GM12878 (cell line): ENCODE measurements at regions not wholly inside any gene's neighbourhood (a gene's known extent, or its start where the extent isn't known, plus 50 kb on each side); places are given as distances from the start of the nearest gene placed in this dataset.

ENCODE experiments used
- ATAC-seq: fragments of 200-7000 bp; cut with Tn5 transposase; 3 replicates; pipeline ENCODE4 v1.9.1; 2020; ENCODE audit warnings: mild to moderate bottlenecking, moderate library complexity
- BruUV-seq: library from RNA; stranded (reverse); fragments of 400-500 nt; replicated peaks from 2 replicates; lab custom pipeline; 2021; lab: Mats Ljungman, UMichigan
- CTCF ChIA-PET: fragments of 300-600 bp; sonication (Branson Sonifier 250); formaldehyde crosslinking; extraction: SDS; loops from one replicate; lab custom pipeline; 2021; ENCODE audit warnings: inconsistent platforms; lab: Yijun Ruan, JAX
- POLR2A ChIA-PET: fragments of 350-600 bp; formaldehyde crosslinking; extraction: SDS; loops from one replicate; lab custom pipeline; 2021; ENCODE audit warnings: inconsistent platforms; lab: Charles Lee
- RAD21 ChIA-PET: fragments of 300-600 bp; sonication (Branson Sonifier 250); formaldehyde crosslinking; loops from one replicate; lab custom pipeline; 2023; ENCODE audit warnings: antibody characterized with exemption; ENCODE audit not compliant: unreplicated experiment; lab: Charles Lee
- SMC1A ChIA-PET: fragments of 300-600 bp; sonication (Branson Sonifier 250); formaldehyde crosslinking; loops from one replicate; lab custom pipeline; 2023; ENCODE audit not compliant: unreplicated experiment, uncharacterized antibody; lab: Charles Lee
- DNase-seq: peaks from one replicate; pipeline ENCODE4 v3.0.0-alpha.2; 2011; ENCODE audit warnings: low read depth, low spot score
- FAIRE-seq: peaks from 3 replicates; lab custom pipeline; 2011; peaks lifted over from hg19 to GRCh38; lab: Jason Lieb, UNC
- H2AFZ ChIP-seq: 2 replicates; pipeline ENCODE4 v1.6.0; 2011; ENCODE audit warnings: low read depth, low read length, control low read depth; ENCODE audit not compliant: control insufficient read depth
- H3K27ac ChIP-seq: 2 replicates; pipeline ENCODE4 v1.5.1; 2011; ENCODE audit warnings: control low read depth; ENCODE audit not compliant: control insufficient read depth, insufficient read depth
- H3K27me3 ChIP-seq, 2 experiments: replicated peaks in 1 of 2; 2 replicates each; pipeline versions ENCODE4 v1.6.0 to v1.6.1; 2011; ENCODE audit warnings: low read length in 1 of 2; ENCODE audit not compliant: control insufficient read depth in 2 of 2, insufficient read depth in 2 of 2
- H3K36me3 ChIP-seq, 2 experiments: 2 replicates each; pipeline ENCODE4 v1.5.1; 2011; ENCODE audit warnings: low read length in 1 of 2; ENCODE audit not compliant: control insufficient read depth in 2 of 2, insufficient read depth in 2 of 2
- H3K4me1 ChIP-seq: 2 replicates; pipeline ENCODE4 v1.6.1; 2011; ENCODE audit warnings: mild to moderate bottlenecking, low read length, moderate library complexity, mixed read lengths; ENCODE audit not compliant: control insufficient read depth, insufficient read depth
- H3K4me2 ChIP-seq: 2 replicates; pipeline ENCODE4 v1.6.0; 2011; ENCODE audit warnings: control low read depth; ENCODE audit not compliant: control insufficient read depth, insufficient read depth
- H3K4me3 ChIP-seq: fragments of 200-600 bp; sonication (generic); 2 replicates; pipeline ENCODE4 v1.5.1; 2016
- H3K79me2 ChIP-seq: 2 replicates; pipeline ENCODE4 v1.6.0; 2011; ENCODE audit warnings: low read length; ENCODE audit not compliant: control insufficient read depth, insufficient read depth
- H3K9ac ChIP-seq: 2 replicates; pipeline ENCODE4 v1.8.0; 2011; ENCODE audit warnings: low read length, control low read depth, mixed read lengths; ENCODE audit not compliant: control insufficient read depth, insufficient read depth
- H3K9me3 ChIP-seq: replicated peaks from 3 replicates; pipeline ENCODE4 v1.5.1; 2011; ENCODE audit warnings: mild to moderate bottlenecking, low read length; ENCODE audit not compliant: control insufficient read depth, insufficient read depth
- H4K20me1 ChIP-seq: 2 replicates; pipeline ENCODE4 v1.6.0; 2011; ENCODE audit not compliant: control insufficient read depth, insufficient read depth
- KAT2A ChIP-seq: conservative IDR thresholded peaks from 2 replicates; pipeline ENCODE4 v1.6.1; 2011; ENCODE audit warnings: low read depth, low read length; ENCODE audit not compliant: control insufficient read depth
- POLR2AphosphoS5 ChIP-seq: IDR thresholded peaks from 2 replicates; pipeline ENCODE4 v1.6.1; 2011; ENCODE audit warnings: mild to moderate bottlenecking, low read length, inconsistent platforms
- ZNF622 ChIP-seq: fragments of 450-650 bp; IDR thresholded peaks from 2 replicates; pipeline ENCODE4 v1.6.1; 2017; ENCODE audit warnings: mild to moderate bottlenecking, inconsistent platforms
- WGBS: methylation state at CpG from one replicate; pipeline ENCODE4 v1.1.6; 2016; ENCODE audit warnings: low lambda C conversion rate; ENCODE audit not compliant: insufficient replicate concordance, insufficient coverage; ENCODE audit errors: missing lambda C conversion rate; 5-methylcytosine and 5-hydroxymethylcytosine counted together
- in situ Hi-C: fragments of 300-500 bp; cut with MboI; formaldehyde crosslinking; loops from 9 replicates; pipeline ENCODE4 v1.14.3; 2018; ENCODE audit warnings: mixed read lengths
- intact Hi-C: fragments of 100-400 bp; cut with micrococcal nuclease; formaldehyde crosslinking; loops from one replicate; pipeline ENCODE4 v1.14.2; 2022; ENCODE audit not compliant: unreplicated experiment
- TF ChIP-seq, protein P1 (sequence below): fragments of 450-650 bp; formaldehyde crosslinking; IDR thresholded peaks from 2 replicates; pipeline ENCODE4 v1.4.0; 2022; ENCODE audit warnings: mild to moderate bottlenecking, moderate library complexity

DNA sequence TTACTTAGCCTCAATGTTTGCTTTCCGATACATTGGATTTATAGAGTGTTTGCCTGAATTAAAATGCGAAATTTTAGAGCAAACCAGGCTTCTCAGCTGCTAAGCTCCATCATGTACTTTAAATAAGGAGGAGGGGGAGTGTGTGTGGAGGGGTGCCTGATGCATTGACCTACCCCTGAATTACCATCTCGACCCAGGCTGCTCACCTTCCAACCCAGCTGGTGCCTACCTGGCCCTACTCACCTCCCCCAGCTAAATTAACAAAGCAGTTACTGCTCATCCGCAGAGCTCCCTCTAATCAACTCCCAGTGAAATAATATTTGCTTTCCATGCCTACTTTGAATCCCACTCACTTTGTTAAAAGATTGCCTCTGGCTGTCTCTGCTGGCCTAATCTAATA lies 544.5 kb downstream of the MAFB start (continued):
- TF ChIP-seq, protein P1, sequence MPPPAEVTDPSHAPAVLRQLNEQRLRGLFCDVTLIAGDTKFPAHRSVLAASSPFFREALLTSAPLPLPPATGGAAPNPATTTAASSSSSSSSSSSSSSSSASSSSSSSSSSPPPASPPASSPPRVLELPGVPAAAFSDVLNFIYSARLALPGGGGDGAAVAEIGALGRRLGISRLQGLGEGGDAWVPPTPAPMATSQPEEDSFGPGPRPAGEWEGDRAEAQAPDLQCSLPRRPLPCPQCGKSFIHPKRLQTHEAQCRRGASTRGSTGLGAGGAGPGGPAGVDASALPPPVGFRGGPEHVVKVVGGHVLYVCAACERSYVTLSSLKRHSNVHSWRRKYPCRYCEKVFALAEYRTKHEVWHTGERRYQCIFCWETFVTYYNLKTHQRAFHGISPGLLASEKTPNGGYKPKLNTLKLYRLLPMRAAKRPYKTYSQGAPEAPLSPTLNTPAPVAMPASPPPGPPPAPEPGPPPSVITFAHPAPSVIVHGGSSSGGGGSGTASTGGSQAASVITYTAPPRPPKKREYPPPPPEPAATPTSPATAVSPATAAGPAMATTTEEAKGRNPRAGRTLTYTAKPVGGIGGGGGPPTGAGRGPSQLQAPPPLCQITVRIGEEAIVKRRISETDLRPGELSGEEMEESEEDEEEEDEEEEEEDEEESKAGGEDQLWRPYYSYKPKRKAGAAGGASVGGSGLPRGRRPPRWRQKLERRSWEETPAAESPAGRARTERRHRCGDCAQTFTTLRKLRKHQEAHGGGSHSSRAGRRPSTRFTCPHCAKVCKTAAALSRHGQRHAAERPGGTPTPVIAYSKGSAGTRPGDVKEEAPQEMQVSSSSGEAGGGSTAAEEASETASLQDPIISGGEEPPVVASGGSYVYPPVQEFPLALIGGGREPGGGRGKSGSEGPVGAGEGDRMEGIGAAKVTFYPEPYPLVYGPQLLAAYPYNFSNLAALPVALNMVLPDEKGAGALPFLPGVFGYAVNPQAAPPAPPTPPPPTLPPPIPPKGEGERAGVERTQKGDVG (CRISPR knock-in tag) = no peak
- TF ChIP-seq KAT2A = no peak
- no peak for TF ChIP-seq POLR2AphosphoS5

DNA sequence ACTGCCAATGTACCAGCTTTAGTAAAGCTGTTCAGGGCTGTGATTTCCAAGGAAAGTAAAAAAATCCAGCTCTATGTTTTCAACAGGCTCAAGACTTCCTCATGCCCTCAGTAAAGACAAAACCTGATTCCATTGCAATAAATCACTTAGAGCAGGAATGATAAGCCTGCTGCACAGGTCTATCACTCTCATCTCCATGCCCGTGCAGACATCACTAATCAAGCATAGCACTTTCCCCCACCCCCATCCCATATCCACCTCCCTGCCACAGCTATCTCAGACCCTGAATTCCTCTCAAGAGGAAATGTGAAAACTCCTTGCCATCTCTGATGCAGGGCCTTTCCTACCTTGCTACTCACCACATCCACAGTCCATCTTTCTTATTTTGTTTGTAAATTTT lies 554.9 kb downstream of the MAFB start:
- ChIA-PET SMC1A (no interaction called here), CTCF (interaction anchor here (1.8 kb wide), 1 partner anchor 25 kb away, joined by 4 read pairs; no protein-coding TSS in a partner anchor), RAD21 (no interaction called here), POLR2A (no interaction called here)
- ATAC-seq = no peak
- WGBS = 0% methylated on average over 1 of the region's 1 CpG
- in situ Hi-C loops (no loop called here), intact Hi-C loops (no loop called here)
- Histone ChIP-seq H3K9ac (no peak overlapping the region), H3K27ac (no peak overlapping the region), H3K79me2 (no peaks in the 10 kb centered on the region), H3K4me2 (no peak overlapping the region), H2AFZ (no peak overlapping the region), H3K9me3 (no peaks in the 10 kb centered on the region), H3K4me3 (no peak overlapping the region), H3K36me3 (no peaks in the 10 kb centered on the region), H3K27me3 (no peaks in the 10 kb centered on the region), H4K20me1 (no peaks in the 10 kb centered on the region), H3K4me1 (no peaks in the 10 kb centered on the region)
- DNase-seq = no peak
- TF ChIP-seq ZNF622 = no peak
- FAIRE-seq = no peak
- BruUV-seq = no TSS peak
